Psoas muscle (tissue), 7 donors: ENCODE measurements at regions not wholly inside any gene's neighbourhood (a gene's known extent, or its start where the extent isn't known, plus 50 kb on each side); places are given as distances from the start of the nearest gene placed in this dataset.

ENCODE experiments used
- ATAC-seq, 4 donors: fragments of 200-7000 bp; cut with Tn5 transposase; one replicate each; pipeline ENCODE4 v1.9.1; 2020; ENCODE audit warnings: moderate library complexity in 3 of 4, mild to moderate bottlenecking in 2 of 4
- DNase-seq, 2 donors: peaks; one replicate each; pipeline ENCODE4 v3.0.0-alpha.2; 2020
- H3K27ac ChIP-seq: fragments of 200-600 bp; one replicate; pipeline ENCODE4 v1.8.0; 2022
- H3K27me3 ChIP-seq, 3 donors: fragments of 200-600 bp in 1 of 3; one replicate each; pipeline versions ENCODE4 v1.6.1 to v1.8.0; 2013 to 2022; ENCODE audit warnings: low read length in 2 of 3, mild to moderate bottlenecking in 2 of 3, moderate library complexity in 1 of 3; ENCODE audit not compliant: insufficient read depth in 3 of 3
- H3K36me3 ChIP-seq, 2 donors: fragments of 200-600 bp in 1 of 2; one replicate each; pipeline versions ENCODE4 v1.6.1 to v1.8.0; 2013 to 2022; ENCODE audit warnings: low read depth in 1 of 2, mild to moderate bottlenecking in 1 of 2, moderate library complexity in 1 of 2; ENCODE audit not compliant: insufficient read depth in 1 of 2
- H3K4me1 ChIP-seq: fragments of 200-600 bp; one replicate; pipeline ENCODE4 v1.8.0; 2022
- H3K4me3 ChIP-seq: fragments of 200-600 bp; one replicate; pipeline ENCODE4 v1.8.0; 2022; ENCODE audit warnings: mild to moderate bottlenecking
- H3K9me3 ChIP-seq: fragments of 200-600 bp; one replicate; pipeline ENCODE4 v1.8.0; 2022
- WGBS, 3 donors: extraction: QIAGEN DNeasy Blood & Tissue Kit; methylation state at CpG; one replicate each; pipeline versions ENCODE4 v1.1.6 to v1.1.7; 2013; 5-methylcytosine and 5-hydroxymethylcytosine counted together
- intact Hi-C, 2 donors: fragments of 100-400 bp; cut with DNase I; formaldehyde crosslinking; loops; one replicate each; pipeline versions ENCODE4 v1.11.0 to v1.14.2; 2022
- TF ChIP-seq, protein P1 (sequence below): fragments of 200-600 bp; IDR thresholded peaks from one replicate; pipeline ENCODE4 v1.8.0; 2022; ENCODE audit warnings: antibody characterized with exemption
- donor health status: healthy with polysubstance abuse.
- donor health status: DM: no; HTN: no; CAD: no; lungs with moderate emphysema.
- donor health status: Bipolar disorder and iron deficiency.
- donor health status: healthy.
- donor health status: DM: yes; HTN: yes; CAD: no.
- donor health status: DM: no; HTN: no; CAD: no.
- donor health status: DM: yes; HTN: yes; CAD: no.

DNA sequence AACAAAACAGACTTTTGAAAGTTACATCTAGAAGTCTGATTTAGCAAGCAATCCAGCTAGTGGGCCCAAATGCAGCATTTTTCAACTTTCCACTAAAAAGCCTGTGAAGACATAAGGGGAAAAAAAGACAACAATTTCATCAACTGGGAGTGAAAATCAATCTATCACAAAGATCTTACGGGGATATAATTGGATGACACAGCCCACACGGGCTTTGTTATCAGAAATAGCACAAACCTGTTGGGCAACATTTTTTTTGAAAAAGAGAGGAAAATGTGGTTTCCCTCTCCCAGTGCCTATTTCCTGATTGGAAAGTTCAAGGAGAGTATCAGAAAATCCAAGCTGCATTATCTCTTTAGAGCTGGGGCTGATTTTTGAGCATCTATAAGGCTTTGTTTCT is 132.7 kb downstream of the EVA1A start:
- Histone ChIP-seq H3K36me3 (no peaks in the 10 kb centered on the region), H3K27me3 (no peaks in the 10 kb centered on the region), H3K4me1 (peaks cover 11% of the 10 kb centered on the region), H3K4me3 (no peak overlapping the region), H3K9me3 (no peaks in the 10 kb centered on the region), H3K27ac (no peak overlapping the region)
- intact Hi-C loops: no loop called here
- 52 to 80% (median 61%) methylated on average over 2 of the region's 2 CpGs for WGBS, 3 donors
- no peak for ATAC-seq
- TF ChIP-seq, protein P1, sequence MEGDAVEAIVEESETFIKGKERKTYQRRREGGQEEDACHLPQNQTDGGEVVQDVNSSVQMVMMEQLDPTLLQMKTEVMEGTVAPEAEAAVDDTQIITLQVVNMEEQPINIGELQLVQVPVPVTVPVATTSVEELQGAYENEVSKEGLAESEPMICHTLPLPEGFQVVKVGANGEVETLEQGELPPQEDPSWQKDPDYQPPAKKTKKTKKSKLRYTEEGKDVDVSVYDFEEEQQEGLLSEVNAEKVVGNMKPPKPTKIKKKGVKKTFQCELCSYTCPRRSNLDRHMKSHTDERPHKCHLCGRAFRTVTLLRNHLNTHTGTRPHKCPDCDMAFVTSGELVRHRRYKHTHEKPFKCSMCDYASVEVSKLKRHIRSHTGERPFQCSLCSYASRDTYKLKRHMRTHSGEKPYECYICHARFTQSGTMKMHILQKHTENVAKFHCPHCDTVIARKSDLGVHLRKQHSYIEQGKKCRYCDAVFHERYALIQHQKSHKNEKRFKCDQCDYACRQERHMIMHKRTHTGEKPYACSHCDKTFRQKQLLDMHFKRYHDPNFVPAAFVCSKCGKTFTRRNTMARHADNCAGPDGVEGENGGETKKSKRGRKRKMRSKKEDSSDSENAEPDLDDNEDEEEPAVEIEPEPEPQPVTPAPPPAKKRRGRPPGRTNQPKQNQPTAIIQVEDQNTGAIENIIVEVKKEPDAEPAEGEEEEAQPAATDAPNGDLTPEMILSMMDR: no peak
- DNase-seq: no peak

DNA sequence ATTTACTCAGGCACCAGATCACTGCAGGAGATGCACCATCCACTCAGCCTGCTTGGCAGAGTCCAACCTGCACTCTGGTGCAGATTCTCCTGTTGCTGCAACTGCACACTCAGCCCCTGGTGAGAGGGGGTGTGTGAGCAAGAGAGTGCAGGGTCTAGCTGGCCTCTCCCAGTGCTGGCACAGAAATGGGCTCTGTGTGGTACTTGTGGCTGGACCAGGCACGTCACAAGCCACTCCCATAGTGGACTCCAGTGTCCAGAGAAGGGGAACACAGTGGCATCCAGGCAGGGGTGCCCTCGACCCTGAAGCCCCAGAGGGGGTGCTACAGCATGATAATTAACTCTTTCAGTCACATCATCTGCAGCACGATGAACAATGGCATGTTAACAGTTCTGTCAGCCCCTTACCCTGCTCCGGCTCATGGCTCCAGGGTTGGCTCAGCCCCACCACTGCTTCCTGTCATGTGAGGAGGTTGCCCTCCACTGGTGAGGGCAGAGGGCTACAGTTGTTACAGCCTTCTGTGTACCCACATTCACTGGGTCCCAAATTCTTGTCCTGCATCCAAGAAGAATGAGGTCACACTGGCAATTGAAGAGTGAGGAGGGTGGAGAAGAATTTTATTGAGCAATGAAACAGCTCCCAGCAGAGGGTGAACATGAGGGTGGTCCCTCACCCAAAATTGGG is 135.7 kb downstream of the EVA1A start:
- no peak for DNase-seq
- Histone ChIP-seq H3K27me3 (no peaks in the 10 kb centered on the region), H3K4me1 (peaks cover 9% of the 10 kb centered on the region), H3K27ac (no peak overlapping the region), H3K9me3 (no peaks in the 10 kb centered on the region), H3K36me3 (no peaks in the 10 kb centered on the region), H3K4me3 (no peak overlapping the region)
- WGBS, 3 donors: 29 to 71% (median 42%) methylated on average over 4 of the region's 4 CpGs
- intact Hi-C loops: no loop called here
- TF ChIP-seq, protein P1: no peak
- ATAC-seq: no peak

GRCh38 chr2:75421986-75422385 is 138.8 kb downstream of the EVA1A start:
- Histone ChIP-seq H3K4me3 (no peak overlapping the region), H3K4me1 (no peaks in the 10 kb centered on the region), H3K27me3 (peaks cover 0 to 3% (median 0%) of the 10 kb centered on the region in 3 donors), H3K9me3 (no peaks in the 10 kb centered on the region), H3K27ac (no peak overlapping the region), H3K36me3 (no peaks in the 10 kb centered on the region)
- intact Hi-C loops: no loop called here
- no peak for ATAC-seq
- 95 to 100% (median 99%) methylated on average over 1 of the region's 1 CpG for WGBS, 3 donors
- DNase-seq: no peak
- TF ChIP-seq, protein P1: no peak

GRCh38 chr2:75416420-75417342 is 144.1 kb downstream of the EVA1A start:
- WGBS, 3 donors: 34 to 39% (median 36%) methylated on average over 5 of the region's 5 CpGs
- H3K27ac ChIP-seq: no peak overlapping the region
- no peak overlapping the region for H3K4me3 ChIP-seq
- H3K36me3 ChIP-seq: no peaks in the 10 kb centered on the region
- peaks cover 0 to 5% (median 0%) of the 10 kb centered on the region in 3 donors for H3K27me3 ChIP-seq
- no peak for DNase-seq
- H3K9me3 ChIP-seq: no peaks in the 10 kb centered on the region
- TF ChIP-seq, protein P1: no peak
- H3K4me1 ChIP-seq: no peaks in the 10 kb centered on the region
- ATAC-seq: no peak
- intact Hi-C loops: no loop called here
